GM12878 (cell line): ENCODE measurements at regions not wholly inside any gene's neighbourhood (a gene's known extent, or its start where the extent isn't known, plus 50 kb on each side); places are given as distances from the start of the nearest gene placed in this dataset.

Source experiments
- ATAC-seq: fragments of 200-7000 bp; cut with Tn5 transposase; 3 replicates; pipeline ENCODE4 v1.9.1; 2020; ENCODE audit warnings: mild to moderate bottlenecking, moderate library complexity
- BruUV-seq: library from RNA; stranded (reverse); fragments of 400-500 nt; replicated peaks from 2 replicates; lab custom pipeline; 2021; lab: Mats Ljungman, UMichigan
- CTCF ChIA-PET: fragments of 300-600 bp; sonication (Branson Sonifier 250); formaldehyde crosslinking; extraction: SDS; loops from one replicate; lab custom pipeline; 2021; ENCODE audit warnings: inconsistent platforms; lab: Yijun Ruan, JAX
- POLR2A ChIA-PET: fragments of 350-600 bp; formaldehyde crosslinking; extraction: SDS; loops from one replicate; lab custom pipeline; 2021; ENCODE audit warnings: inconsistent platforms; lab: Charles Lee
- RAD21 ChIA-PET: fragments of 300-600 bp; sonication (Branson Sonifier 250); formaldehyde crosslinking; loops from one replicate; lab custom pipeline; 2023; ENCODE audit warnings: antibody characterized with exemption; ENCODE audit not compliant: unreplicated experiment; lab: Charles Lee
- SMC1A ChIA-PET: fragments of 300-600 bp; sonication (Branson Sonifier 250); formaldehyde crosslinking; loops from one replicate; lab custom pipeline; 2023; ENCODE audit not compliant: unreplicated experiment, uncharacterized antibody; lab: Charles Lee
- DNase-seq: peaks from one replicate; pipeline ENCODE4 v3.0.0-alpha.2; 2011; ENCODE audit warnings: low read depth, low spot score
- FAIRE-seq: peaks from 3 replicates; lab custom pipeline; 2011; peaks lifted over from hg19 to GRCh38; lab: Jason Lieb, UNC
- H2AFZ ChIP-seq: 2 replicates; pipeline ENCODE4 v1.6.0; 2011; ENCODE audit warnings: low read depth, low read length, control low read depth; ENCODE audit not compliant: control insufficient read depth
- H3K27ac ChIP-seq: 2 replicates; pipeline ENCODE4 v1.5.1; 2011; ENCODE audit warnings: control low read depth; ENCODE audit not compliant: control insufficient read depth, insufficient read depth
- H3K27me3 ChIP-seq, 2 experiments: replicated peaks in 1 of 2; 2 replicates each; pipeline versions ENCODE4 v1.6.0 to v1.6.1; 2011; ENCODE audit warnings: low read length in 1 of 2; ENCODE audit not compliant: control insufficient read depth in 2 of 2, insufficient read depth in 2 of 2
- H3K36me3 ChIP-seq, 2 experiments: 2 replicates each; pipeline ENCODE4 v1.5.1; 2011; ENCODE audit warnings: low read length in 1 of 2; ENCODE audit not compliant: control insufficient read depth in 2 of 2, insufficient read depth in 2 of 2
- H3K4me1 ChIP-seq: 2 replicates; pipeline ENCODE4 v1.6.1; 2011; ENCODE audit warnings: mild to moderate bottlenecking, low read length, moderate library complexity, mixed read lengths; ENCODE audit not compliant: control insufficient read depth, insufficient read depth
- H3K4me2 ChIP-seq: 2 replicates; pipeline ENCODE4 v1.6.0; 2011; ENCODE audit warnings: control low read depth; ENCODE audit not compliant: control insufficient read depth, insufficient read depth
- H3K4me3 ChIP-seq: fragments of 200-600 bp; sonication (generic); 2 replicates; pipeline ENCODE4 v1.5.1; 2016
- H3K79me2 ChIP-seq: 2 replicates; pipeline ENCODE4 v1.6.0; 2011; ENCODE audit warnings: low read length; ENCODE audit not compliant: control insufficient read depth, insufficient read depth
- H3K9ac ChIP-seq: 2 replicates; pipeline ENCODE4 v1.8.0; 2011; ENCODE audit warnings: low read length, control low read depth, mixed read lengths; ENCODE audit not compliant: control insufficient read depth, insufficient read depth
- H3K9me3 ChIP-seq: replicated peaks from 3 replicates; pipeline ENCODE4 v1.5.1; 2011; ENCODE audit warnings: mild to moderate bottlenecking, low read length; ENCODE audit not compliant: control insufficient read depth, insufficient read depth
- H4K20me1 ChIP-seq: 2 replicates; pipeline ENCODE4 v1.6.0; 2011; ENCODE audit not compliant: control insufficient read depth, insufficient read depth
- CEBPB ChIP-seq, 2 experiments: fragments of 150-350 bp in 1 of 2; IDR thresholded peaks; 2 replicates each; pipeline ENCODE4 v1.6.1; 2012 to 2014; ENCODE audit warnings: low read depth in 2 of 2, low read length in 2 of 2, borderline replicate concordance in 1 of 2, inconsistent platforms in 1 of 2
- FOXK2 ChIP-seq: fragments of 450-650 bp; IDR thresholded peaks from 2 replicates; pipeline ENCODE4 v1.6.1; 2017; ENCODE audit warnings: mild to moderate bottlenecking, moderate library complexity
- KAT2A ChIP-seq: conservative IDR thresholded peaks from 2 replicates; pipeline ENCODE4 v1.6.1; 2011; ENCODE audit warnings: low read depth, low read length; ENCODE audit not compliant: control insufficient read depth
- SUPT20H ChIP-seq: IDR thresholded peaks from 2 replicates; pipeline ENCODE4 v1.6.1; 2011; ENCODE audit warnings: low read depth, mild to moderate bottlenecking, low read length, moderate library complexity, borderline replicate concordance; ENCODE audit not compliant: control insufficient read depth
- WGBS: methylation state at CpG from one replicate; pipeline ENCODE4 v1.1.6; 2016; ENCODE audit warnings: low lambda C conversion rate; ENCODE audit not compliant: insufficient replicate concordance, insufficient coverage; ENCODE audit errors: missing lambda C conversion rate; 5-methylcytosine and 5-hydroxymethylcytosine counted together
- in situ Hi-C: fragments of 300-500 bp; cut with MboI; formaldehyde crosslinking; loops from 9 replicates; pipeline ENCODE4 v1.14.3; 2018; ENCODE audit warnings: mixed read lengths
- intact Hi-C: fragments of 100-400 bp; cut with micrococcal nuclease; formaldehyde crosslinking; loops from one replicate; pipeline ENCODE4 v1.14.2; 2022; ENCODE audit not compliant: unreplicated experiment
- TF ChIP-seq, protein P1 (sequence below): fragments of 450-650 bp; IDR thresholded peaks from 2 replicates; pipeline ENCODE4 v1.6.1; 2018; ENCODE audit warnings: borderline replicate concordance, mild to moderate bottlenecking; ENCODE audit not compliant: partially characterized antibody
- TF ChIP-seq, protein P2 (sequence below): fragments of 450-650 bp; IDR thresholded peaks from 2 replicates; pipeline ENCODE4 v1.6.1; 2018; ENCODE audit warnings: mild to moderate bottlenecking, low read depth, moderate library complexity; ENCODE audit not compliant: partially characterized antibody

DNA sequence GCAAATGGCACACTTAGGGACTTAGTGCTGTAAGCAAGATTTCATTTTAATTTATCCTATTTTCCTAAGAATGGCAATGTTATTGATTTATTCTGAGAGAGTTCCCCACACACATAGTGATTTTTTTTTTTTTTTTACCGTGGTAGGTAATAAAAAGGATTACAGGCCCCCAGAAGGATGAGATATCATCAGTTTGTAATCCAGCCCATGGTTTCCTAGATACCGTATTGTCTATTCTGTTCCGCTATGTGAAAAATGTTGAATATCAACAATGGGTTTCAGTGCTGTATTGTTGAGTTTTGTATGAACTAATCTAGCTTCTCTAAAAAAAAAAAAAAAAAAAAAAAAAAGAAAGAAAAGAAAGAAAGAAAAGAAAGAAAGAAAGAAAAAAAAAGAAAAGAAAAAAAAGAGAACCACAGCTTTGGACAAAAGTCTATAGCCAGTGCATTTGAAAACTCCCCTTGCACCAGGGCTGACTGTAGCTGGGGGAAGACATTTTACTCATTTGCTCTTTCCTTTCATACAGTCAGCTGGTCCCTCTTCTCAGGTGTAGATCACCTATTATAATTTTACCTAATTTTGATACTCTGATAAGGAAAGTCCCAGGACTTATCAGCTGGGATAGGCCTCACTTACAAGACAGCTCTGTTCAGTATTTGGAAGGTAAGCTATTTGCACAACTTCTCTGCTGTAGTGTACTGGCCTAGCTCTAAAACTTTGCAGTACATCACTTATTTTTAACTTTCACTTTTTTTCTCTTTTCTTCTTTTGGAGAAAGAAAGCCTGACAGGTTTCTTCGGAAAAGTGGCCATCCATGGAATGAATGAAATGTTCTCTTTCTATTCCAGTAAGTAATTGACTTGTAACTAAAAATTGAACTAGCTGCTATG is 101.4 kb upstream of the SOX2 start:
- intact Hi-C loops: no loop called here
- Histone ChIP-seq H3K4me3 (no peak overlapping the region), H3K9me3 (no peaks in the 10 kb centered on the region), H3K27me3 (no peaks in the 10 kb centered on the region), H3K36me3 (no peaks in the 10 kb centered on the region), H3K4me1 (no peaks in the 10 kb centered on the region), H3K4me2 (no peak overlapping the region), H3K79me2 (no peaks in the 10 kb centered on the region), H3K27ac (no peak overlapping the region)
- SMC1A ChIA-PET: no interaction called here
- CTCF ChIA-PET: no interaction called here
- POLR2A ChIA-PET: interaction anchor here (0.7 kb wide), 1 partner anchor 68 kb away, joined by 4 read pairs; no protein-coding TSS in a partner anchor
- in situ Hi-C loops: no loop called here
- RAD21 ChIA-PET: no interaction called here
- TF ChIP-seq SUPT20H: no peak
- TF ChIP-seq FOXK2: no peak
- TF ChIP-seq CEBPB (IDR thresholded peaks at IDR 0.05; ENCODE audit: borderline replicate concordance in 1 of 2, low read depth in 2 of 2, low read length in 2 of 2): no peak
- TF ChIP-seq, all 136 proteins: peak for 0
- Histone ChIP-seq H3K9ac (no peak overlapping the region), H2AFZ (no peak overlapping the region), H4K20me1 (no peaks in the 10 kb centered on the region)
- DNase-seq (no peak), FAIRE-seq (no peak), ATAC-seq (no peak)
- WGBS: 52% methylated on average over 4 of the region's 4 CpGs
- no TSS peak for BruUV-seq

DNA sequence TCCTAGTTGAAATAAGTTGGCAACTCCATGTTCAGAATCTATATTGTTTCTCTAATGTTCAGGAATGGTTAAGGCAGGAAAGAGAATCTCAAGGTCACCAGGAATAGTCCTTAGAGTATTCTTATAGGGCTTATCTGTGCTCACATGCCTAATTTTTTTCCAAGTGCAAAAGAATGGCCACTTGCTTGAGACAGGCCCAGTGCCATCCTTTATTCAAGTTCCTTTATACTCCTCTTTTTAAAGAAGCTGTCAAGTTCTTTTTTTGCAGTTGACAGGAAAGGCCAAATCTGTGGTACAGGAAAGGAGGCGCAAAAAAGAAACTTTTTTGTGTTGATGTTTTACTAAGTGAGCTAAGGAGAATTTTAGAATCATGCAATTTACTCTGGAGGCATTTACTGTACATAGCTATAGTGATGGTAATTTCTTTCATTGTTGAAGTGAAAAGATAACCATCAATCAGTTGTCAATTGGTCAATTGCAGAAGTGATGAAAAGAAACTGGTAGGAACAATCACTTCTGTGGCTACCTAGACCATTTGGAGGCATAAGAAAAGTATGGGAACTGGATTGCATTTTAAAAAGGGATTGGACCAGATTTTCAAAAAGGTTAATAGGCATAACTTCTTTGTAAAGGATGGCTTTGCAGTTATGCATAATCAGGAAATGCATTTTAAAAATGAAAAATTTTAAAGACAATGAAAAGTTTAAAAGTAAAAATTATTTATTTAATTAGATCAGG is 102.5 kb upstream of the SOX2 start:
- H3K27me3 ChIP-seq: no peaks in the 10 kb centered on the region
- no TSS peak for BruUV-seq
- no peak overlapping the region for H3K27ac ChIP-seq
- intact Hi-C loops (no loop called here), in situ Hi-C loops (no loop called here)
- ChIA-PET SMC1A (no interaction called here), RAD21 (no interaction called here), CTCF (interaction anchor here (0.7 to 0.8 kb wide), 2 partner anchors 81 to 100 kb away, joined by 3 to 5 read pairs; no protein-coding TSS in a partner anchor), POLR2A (no interaction called here)
- H3K36me3 ChIP-seq: no peaks in the 10 kb centered on the region
- no peak for DNase-seq
- no peak for FAIRE-seq
- ATAC-seq: no peak
- H3K79me2 ChIP-seq: no peaks in the 10 kb centered on the region
- no peak overlapping the region for H3K4me2 ChIP-seq
- WGBS: 59% methylated on average over 1 of the region's 1 CpG
- H3K9me3 ChIP-seq: no peaks in the 10 kb centered on the region
- no peak overlapping the region for H2AFZ ChIP-seq
- no peak overlapping the region for H3K9ac ChIP-seq
- no peaks in the 10 kb centered on the region for H3K4me1 ChIP-seq
- H4K20me1 ChIP-seq: no peaks in the 10 kb centered on the region
- H3K4me3 ChIP-seq: no peak overlapping the region
- no peak for TF ChIP-seq KAT2A
- TF ChIP-seq, protein P1, sequence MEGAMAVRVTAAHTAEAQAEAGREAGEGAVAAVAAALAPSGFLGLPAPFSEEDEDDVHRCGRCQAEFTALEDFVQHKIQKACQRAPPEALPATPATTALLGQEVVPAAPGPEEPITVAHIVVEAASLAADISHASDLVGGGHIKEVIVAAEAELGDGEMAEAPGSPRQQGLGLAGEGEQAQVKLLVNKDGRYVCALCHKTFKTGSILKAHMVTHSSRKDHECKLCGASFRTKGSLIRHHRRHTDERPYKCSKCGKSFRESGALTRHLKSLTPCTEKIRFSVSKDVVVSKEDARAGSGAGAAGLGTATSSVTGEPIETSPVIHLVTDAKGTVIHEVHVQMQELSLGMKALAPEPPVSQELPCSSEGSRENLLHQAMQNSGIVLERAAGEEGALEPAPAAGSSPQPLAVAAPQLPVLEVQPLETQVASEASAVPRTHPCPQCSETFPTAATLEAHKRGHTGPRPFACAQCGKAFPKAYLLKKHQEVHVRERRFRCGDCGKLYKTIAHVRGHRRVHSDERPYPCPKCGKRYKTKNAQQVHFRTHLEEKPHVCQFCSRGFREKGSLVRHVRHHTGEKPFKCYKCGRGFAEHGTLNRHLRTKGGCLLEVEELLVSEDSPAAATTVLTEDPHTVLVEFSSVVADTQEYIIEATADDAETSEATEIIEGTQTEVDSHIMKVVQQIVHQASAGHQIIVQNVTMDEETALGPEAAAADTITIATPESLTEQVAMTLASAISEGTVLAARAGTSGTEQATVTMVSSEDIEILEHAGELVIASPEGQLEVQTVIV: no peak
- TF ChIP-seq, protein P2, sequence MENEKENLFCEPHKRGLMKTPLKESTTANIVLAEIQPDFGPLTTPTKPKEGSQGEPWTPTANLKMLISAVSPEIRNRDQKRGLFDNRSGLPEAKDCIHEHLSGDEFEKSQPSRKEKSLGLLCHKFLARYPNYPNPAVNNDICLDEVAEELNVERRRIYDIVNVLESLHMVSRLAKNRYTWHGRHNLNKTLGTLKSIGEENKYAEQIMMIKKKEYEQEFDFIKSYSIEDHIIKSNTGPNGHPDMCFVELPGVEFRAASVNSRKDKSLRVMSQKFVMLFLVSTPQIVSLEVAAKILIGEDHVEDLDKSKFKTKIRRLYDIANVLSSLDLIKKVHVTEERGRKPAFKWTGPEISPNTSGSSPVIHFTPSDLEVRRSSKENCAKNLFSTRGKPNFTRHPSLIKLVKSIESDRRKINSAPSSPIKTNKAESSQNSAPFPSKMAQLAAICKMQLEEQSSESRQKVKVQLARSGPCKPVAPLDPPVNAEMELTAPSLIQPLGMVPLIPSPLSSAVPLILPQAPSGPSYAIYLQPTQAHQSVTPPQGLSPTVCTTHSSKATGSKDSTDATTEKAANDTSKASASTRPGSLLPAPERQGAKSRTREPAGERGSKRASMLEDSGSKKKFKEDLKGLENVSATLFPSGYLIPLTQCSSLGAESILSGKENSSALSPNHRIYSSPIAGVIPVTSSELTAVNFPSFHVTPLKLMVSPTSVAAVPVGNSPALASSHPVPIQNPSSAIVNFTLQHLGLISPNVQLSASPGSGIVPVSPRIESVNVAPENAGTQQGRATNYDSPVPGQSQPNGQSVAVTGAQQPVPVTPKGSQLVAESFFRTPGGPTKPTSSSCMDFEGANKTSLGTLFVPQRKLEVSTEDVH: no peak
